ENCODE measurements at regions not wholly inside any gene's neighbourhood (a gene's known extent, or its start where the extent isn't known, plus 50 kb on each side); places are given as distances from the start of the nearest gene placed in this dataset.

DNA sequence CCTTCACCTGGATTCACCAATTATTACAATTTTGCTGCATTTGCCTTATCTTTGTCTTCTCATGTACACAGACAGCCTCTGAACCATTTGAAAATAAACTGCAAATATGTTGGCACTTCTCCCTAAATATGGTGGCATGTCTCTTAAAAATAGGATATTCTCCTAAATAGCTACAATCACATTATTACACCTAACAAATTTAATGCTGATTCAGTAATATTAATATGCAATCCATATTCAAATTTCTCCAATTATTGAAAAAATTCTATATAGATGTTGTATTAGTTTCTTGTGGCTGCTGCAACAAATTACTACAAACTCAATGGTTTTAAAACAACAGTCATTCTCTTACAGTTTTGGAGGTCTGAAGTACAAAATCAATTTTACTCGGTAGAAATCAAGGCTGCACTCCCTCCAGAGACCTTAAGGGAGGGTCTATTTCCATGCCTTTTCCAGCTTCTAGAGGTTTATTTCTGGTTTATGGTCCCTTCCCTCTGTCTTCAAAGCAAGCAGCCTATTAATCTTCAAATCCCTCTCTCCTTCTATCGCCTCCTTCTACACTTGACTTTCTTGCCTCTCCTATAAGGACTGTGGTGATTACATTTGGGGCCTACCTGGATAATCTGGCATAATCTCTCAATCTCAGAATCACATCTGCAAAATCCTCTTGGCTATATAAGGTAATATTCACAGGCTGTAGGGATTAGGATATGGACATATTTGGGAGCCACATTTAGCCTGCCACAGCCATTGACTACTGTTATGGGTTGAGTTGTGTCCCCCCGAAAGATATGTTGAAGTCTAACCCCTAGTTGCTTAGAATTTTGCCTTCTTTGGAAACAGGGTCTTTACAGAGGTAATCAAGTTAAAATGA, 52.5 kb upstream of the BOLA1 start:
- no peak overlapping the region for H3K27ac ChIP-seq (ENCODE audit: extremely low read depth, low read depth, low read length)
- H3K4me1 ChIP-seq (ENCODE audit: control insufficient read depth, insufficient read depth, low read length), result peaks cover 12% of the 10 kb centered on the region; the same call in 1 of the 2 replicates
- H3K9me3 ChIP-seq (ENCODE audit: control insufficient read depth, insufficient read depth, low read depth, low read length), result no peaks in the 10 kb centered on the region
- POLR2A ChIA-PET, result no interaction called here
- TF ChIP-seq ZNF366 (tag by site-specific recombination; conservative IDR thresholded peaks at IDR 0.05) (peak; percentile 39; the same call in 1 of the 2 replicates), SETDB1 (IDR thresholded peaks at IDR 0.05; ENCODE audit: insufficient read length, low read length) (no peak)
- H3K4me3 ChIP-seq (ENCODE audit: low read depth, low read length), result no peak overlapping the region
- peaks cover 0 to 7% of the 10 kb centered on the region in 2 experiments; a peak in 1 of 3 replicates for H3K36me3 ChIP-seq (ENCODE audit: control insufficient read depth in 2 of 2, insufficient read depth in 1 of 2, low read length in 2 of 2)
- CTCF ChIA-PET, result no interaction called here

DNA sequence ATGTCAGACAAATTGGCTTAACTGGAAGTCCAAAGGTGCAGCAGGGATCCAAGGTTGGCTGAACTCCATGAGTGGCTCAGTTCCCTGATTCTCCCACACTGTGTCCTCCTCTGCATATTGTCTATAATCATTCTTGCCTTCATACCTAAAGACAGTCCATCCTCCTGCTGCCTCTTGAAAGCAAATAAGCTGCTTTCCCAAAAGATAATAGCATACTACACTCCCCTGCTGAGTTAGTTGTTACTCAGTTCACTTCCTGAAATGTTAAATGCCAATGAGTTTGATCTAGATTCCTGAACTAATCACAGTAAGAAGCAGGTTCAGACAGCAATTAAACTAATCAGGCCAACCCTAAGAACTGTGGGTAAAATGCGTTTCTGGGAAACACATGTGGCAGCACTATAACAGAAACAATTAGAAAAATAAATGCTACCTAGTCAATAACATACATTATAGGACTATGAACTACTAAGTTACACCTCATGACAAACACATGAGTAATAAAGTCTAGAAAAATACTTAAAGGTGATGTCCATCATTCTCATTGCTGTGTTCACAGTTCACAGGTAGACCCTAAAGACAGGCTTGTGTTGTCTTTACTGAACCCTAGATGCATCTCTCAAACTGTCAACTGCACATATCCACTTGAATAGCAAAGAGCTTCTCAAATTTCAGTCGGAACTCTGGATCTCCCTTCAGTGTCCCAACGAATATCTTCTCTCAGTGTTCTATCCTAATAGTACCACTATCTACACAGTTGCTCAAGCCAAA, 50.8 kb upstream of the BOLA1 start:
- POLR2A ChIA-PET, result interaction anchor here (1.7 kb wide), 1 partner anchor 38 kb away, joined by 7 read pairs; a partner anchor contains a TSS
- no peaks in the 10 kb centered on the region for H3K9me3 ChIP-seq (ENCODE audit: control insufficient read depth, insufficient read depth, low read depth, low read length)
- no peak overlapping the region for H3K4me3 ChIP-seq (ENCODE audit: low read depth, low read length)
- peaks cover 0 to 7% of the 10 kb centered on the region in 2 experiments; a peak in 1 of 3 replicates for H3K36me3 ChIP-seq (ENCODE audit: control insufficient read depth in 2 of 2, insufficient read depth in 1 of 2, low read length in 2 of 2)
- CTCF ChIA-PET, result no interaction called here
- H3K27ac ChIP-seq (ENCODE audit: extremely low read depth, low read depth, low read length), result no peak overlapping the region
- TF ChIP-seq OSR2 (tag by site-specific recombination; IDR thresholded peaks at IDR 0.05), result peak; percentile 31; the same call in 1 of the 2 replicates
- TF ChIP-seq, protein P1, sequence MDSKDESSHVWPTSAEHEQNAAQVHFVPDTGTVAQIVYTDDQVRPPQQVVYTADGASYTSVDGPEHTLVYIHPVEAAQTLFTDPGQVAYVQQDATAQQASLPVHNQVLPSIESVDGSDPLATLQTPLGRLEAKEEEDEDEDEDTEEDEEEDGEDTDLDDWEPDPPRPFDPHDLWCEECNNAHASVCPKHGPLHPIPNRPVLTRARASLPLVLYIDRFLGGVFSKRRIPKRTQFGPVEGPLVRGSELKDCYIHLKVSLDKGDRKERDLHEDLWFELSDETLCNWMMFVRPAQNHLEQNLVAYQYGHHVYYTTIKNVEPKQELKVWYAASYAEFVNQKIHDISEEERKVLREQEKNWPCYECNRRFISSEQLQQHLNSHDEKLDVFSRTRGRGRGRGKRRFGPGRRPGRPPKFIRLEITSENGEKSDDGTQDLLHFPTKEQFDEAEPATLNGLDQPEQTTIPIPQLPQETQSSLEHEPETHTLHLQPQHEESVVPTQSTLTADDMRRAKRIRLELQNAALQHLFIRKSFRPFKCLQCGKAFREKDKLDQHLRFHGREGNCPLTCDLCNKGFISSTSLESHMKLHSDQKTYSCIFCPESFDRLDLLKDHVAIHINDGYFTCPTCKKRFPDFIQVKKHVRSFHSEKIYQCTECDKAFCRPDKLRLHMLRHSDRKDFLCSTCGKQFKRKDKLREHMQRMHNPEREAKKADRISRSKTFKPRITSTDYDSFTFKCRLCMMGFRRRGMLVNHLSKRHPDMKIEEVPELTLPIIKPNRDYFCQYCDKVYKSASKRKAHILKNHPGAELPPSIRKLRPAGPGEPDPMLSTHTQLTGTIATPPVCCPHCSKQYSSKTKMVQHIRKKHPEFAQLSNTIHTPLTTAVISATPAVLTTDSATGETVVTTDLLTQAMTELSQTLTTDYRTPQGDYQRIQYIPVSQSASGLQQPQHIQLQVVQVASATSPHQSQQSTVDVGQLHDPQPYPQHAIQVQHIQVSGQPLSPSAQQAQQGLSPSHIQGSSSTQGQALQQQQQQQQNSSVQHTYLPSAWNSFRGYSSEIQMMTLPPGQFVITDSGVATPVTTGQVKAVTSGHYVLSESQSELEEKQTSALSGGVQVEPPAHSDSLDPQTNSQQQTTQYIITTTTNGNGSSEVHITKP (tag by site-specific recombination; IDR thresholded peaks at IDR 0.05), result no peak
- TF ChIP-seq EGR2 (tag by site-specific recombination; IDR thresholded peaks at IDR 0.05; ENCODE audit: low read depth), result no peak
- no peak for TF ChIP-seq ZSCAN30 (tag by site-specific recombination; IDR thresholded peaks at IDR 0.05)
- TF ChIP-seq SP2 (tag by site-specific recombination; IDR thresholded peaks at IDR 0.05), result no peak
- TF ChIP-seq, protein P2, sequence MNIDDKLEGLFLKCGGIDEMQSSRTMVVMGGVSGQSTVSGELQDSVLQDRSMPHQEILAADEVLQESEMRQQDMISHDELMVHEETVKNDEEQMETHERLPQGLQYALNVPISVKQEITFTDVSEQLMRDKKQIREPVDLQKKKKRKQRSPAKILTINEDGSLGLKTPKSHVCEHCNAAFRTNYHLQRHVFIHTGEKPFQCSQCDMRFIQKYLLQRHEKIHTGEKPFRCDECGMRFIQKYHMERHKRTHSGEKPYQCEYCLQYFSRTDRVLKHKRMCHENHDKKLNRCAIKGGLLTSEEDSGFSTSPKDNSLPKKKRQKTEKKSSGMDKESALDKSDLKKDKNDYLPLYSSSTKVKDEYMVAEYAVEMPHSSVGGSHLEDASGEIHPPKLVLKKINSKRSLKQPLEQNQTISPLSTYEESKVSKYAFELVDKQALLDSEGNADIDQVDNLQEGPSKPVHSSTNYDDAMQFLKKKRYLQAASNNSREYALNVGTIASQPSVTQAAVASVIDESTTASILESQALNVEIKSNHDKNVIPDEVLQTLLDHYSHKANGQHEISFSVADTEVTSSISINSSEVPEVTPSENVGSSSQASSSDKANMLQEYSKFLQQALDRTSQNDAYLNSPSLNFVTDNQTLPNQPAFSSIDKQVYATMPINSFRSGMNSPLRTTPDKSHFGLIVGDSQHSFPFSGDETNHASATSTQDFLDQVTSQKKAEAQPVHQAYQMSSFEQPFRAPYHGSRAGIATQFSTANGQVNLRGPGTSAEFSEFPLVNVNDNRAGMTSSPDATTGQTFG (tag by site-specific recombination; IDR thresholded peaks at IDR 0.05; ENCODE audit: borderline replicate concordance), result no peak
- TF ChIP-seq ZNF76 (tag by site-specific recombination; IDR thresholded peaks at IDR 0.05; ENCODE audit: borderline replicate concordance, low read depth), result peak; percentile 46; the same call in 1 of the 2 replicates
- TF ChIP-seq GLIS1 (tag by site-specific recombination; IDR thresholded peaks at IDR 0.05), result peak; percentile 49
- no peak for TF ChIP-seq ZNF768 (tag by site-specific recombination; IDR thresholded peaks at IDR 0.05)
- no peak for TF ChIP-seq HOXA7 (CRISPR knock-in tag; IDR thresholded peaks at IDR 0.05; ENCODE audit: borderline replicate concordance)
- no peak for TF ChIP-seq ZNF521 (tag by site-specific recombination; IDR thresholded peaks at IDR 0.05)
- TF ChIP-seq KLF9 (tag by site-specific recombination; IDR thresholded peaks at IDR 0.05; ENCODE audit: low read depth), result no peak
- no peak for TF ChIP-seq KLF10 (tag by site-specific recombination; IDR thresholded peaks at IDR 0.05)
- no peak for TF ChIP-seq ZNF138 (tag by site-specific recombination; IDR thresholded peaks at IDR 0.05; ENCODE audit: borderline replicate concordance)
- 0 out of 2 replicates have a peak, but pooled peaks have one; percentile 22 for TF ChIP-seq ZFHX2 (tag by site-specific recombination; conservative IDR thresholded peaks at IDR 0.05)
- no peak for TF ChIP-seq SP3 (tag by site-specific recombination; IDR thresholded peaks at IDR 0.05)
- peak; percentile 83 for TF ChIP-seq SP7 (tag by site-specific recombination; IDR thresholded peaks at IDR 0.05)
- TF ChIP-seq ZNF623 (tag by site-specific recombination; IDR thresholded peaks at IDR 0.05), result no peak
- no peak for TF ChIP-seq GLI2 (tag by site-specific recombination; IDR thresholded peaks at IDR 0.05; ENCODE audit: borderline replicate concordance, low read depth)
- H3K4me1 ChIP-seq (ENCODE audit: control insufficient read depth, insufficient read depth, low read length), result peaks cover 12% of the 10 kb centered on the region; the same call in 1 of the 2 replicates
